ENCODE measurements at regions not wholly inside any gene's neighbourhood (a gene's known extent, or its start where the extent isn't known, plus 50 kb on each side); places are given as distances from the start of the nearest gene placed in this dataset.

- Mint-ChIP-seq H3K36me3 (no peaks in the 10 kb centered on the region), H3K4me3 (no peak overlapping the region), H3K9me3 (no peaks in the 10 kb centered on the region), H3K4me1 (ENCODE audit: unreplicated experiment) (peaks cover 12% of the 10 kb centered on the region), H3K27me3 (no peaks in the 10 kb centered on the region), H3K27ac (no peak overlapping the region)
- TF ChIP-seq CTCF (conservative IDR thresholded peaks at IDR 0.05) = no peak
- no peak for DNase-seq (ENCODE audit: extremely low spot score, unreplicated experiment)
Measured at GRCh38 chr13:24624363-24624762, 55.8 kb upstream of the ATP12A start.

GRCh38 chr13:24624801-24625231 is 55.4 kb upstream of the ATP12A start:
- DNase-seq (ENCODE audit: extremely low spot score, unreplicated experiment) = no peak
- Mint-ChIP-seq H3K4me3 (no peak overlapping the region), H3K9me3 (no peaks in the 10 kb centered on the region), H3K27ac (no peak overlapping the region), H3K27me3 (no peaks in the 10 kb centered on the region), H3K4me1 (ENCODE audit: unreplicated experiment) (peaks cover 17% of the 10 kb centered on the region), H3K36me3 (no peaks in the 10 kb centered on the region)
- TF ChIP-seq CTCF (conservative IDR thresholded peaks at IDR 0.05) = no peak

GRCh38 chr13:24625331-24625731 is 54.9 kb upstream of the ATP12A start:
- DNase-seq (ENCODE audit: extremely low spot score, unreplicated experiment) = no peak
- TF ChIP-seq CTCF (conservative IDR thresholded peaks at IDR 0.05) = no peak
- Mint-ChIP-seq H3K4me1 (ENCODE audit: unreplicated experiment) (peaks cover 20% of the 10 kb centered on the region), H3K4me3 (no peak overlapping the region), H3K36me3 (no peaks in the 10 kb centered on the region), H3K27me3 (no peaks in the 10 kb centered on the region), H3K9me3 (no peaks in the 10 kb centered on the region), H3K27ac (no peak overlapping the region)

- Mint-ChIP-seq H3K4me3 (no peak overlapping the region), H3K4me1 (ENCODE audit: unreplicated experiment) (peaks cover 28% of the 10 kb centered on the region), H3K9me3 (no peaks in the 10 kb centered on the region), H3K27me3 (no peaks in the 10 kb centered on the region), H3K36me3 (no peaks in the 10 kb centered on the region), H3K27ac (peak overlapping the region; percentile 1)
- TF ChIP-seq CTCF (conservative IDR thresholded peaks at IDR 0.05) = no peak
- no peak for DNase-seq (ENCODE audit: extremely low spot score, unreplicated experiment)
Measured at GRCh38 chr13:24625870-24626849, 54.0 kb upstream of the ATP12A start.

GRCh38 chr13:24627090-24627714 is 53.0 kb upstream of the ATP12A start:
- peak; percentile 85 for TF ChIP-seq CTCF (conservative IDR thresholded peaks at IDR 0.05)
- Mint-ChIP-seq H3K36me3 (no peaks in the 10 kb centered on the region), H3K9me3 (no peaks in the 10 kb centered on the region), H3K4me3 (no peak overlapping the region), H3K4me1 (ENCODE audit: unreplicated experiment) (peaks cover 28% of the 10 kb centered on the region), H3K27me3 (no peaks in the 10 kb centered on the region), H3K27ac (peak overlapping the region; percentile 31)
- no peak for DNase-seq (ENCODE audit: extremely low spot score, unreplicated experiment)
